Transverse colon (tissue), 4 donors: ENCODE measurements at regions not wholly inside any gene's neighbourhood (a gene's known extent, or its start where the extent isn't known, plus 50 kb on each side); places are given as distances from the start of the nearest gene placed in this dataset.

Source experiments
- EP300 ChIP-seq: sonication (generic); formaldehyde crosslinking; IDR thresholded peaks from one replicate; pipeline ENCODE4 v1.6.1; 2017; ENCODE audit warnings: antibody characterized with exemption, low read depth
- POLR2AphosphoS5 ChIP-seq, 3 donors: sonication (generic); formaldehyde crosslinking; IDR thresholded peaks; one replicate each; pipeline ENCODE4 v1.6.1; 2016; ENCODE audit warnings: antibody characterized with exemption in 3 of 3
- TF ChIP-seq, protein P1 (sequence below), 5 experiments: fragments of 200-600 bp in 3 of 5; fragments of 450-650 bp in 2 of 5; sonication (generic) in 3 of 5; IDR thresholded peaks; 1 replicate in 2 of 5; 2 replicates in 3 of 5; pipeline ENCODE4 v1.5.1; 2016 to 2017; ENCODE audit warnings: antibody characterized with exemption in 5 of 5, inconsistent platforms in 3 of 5, mild to moderate bottlenecking in 2 of 5, moderate library complexity in 1 of 5

- TF ChIP-seq, protein P1, sequence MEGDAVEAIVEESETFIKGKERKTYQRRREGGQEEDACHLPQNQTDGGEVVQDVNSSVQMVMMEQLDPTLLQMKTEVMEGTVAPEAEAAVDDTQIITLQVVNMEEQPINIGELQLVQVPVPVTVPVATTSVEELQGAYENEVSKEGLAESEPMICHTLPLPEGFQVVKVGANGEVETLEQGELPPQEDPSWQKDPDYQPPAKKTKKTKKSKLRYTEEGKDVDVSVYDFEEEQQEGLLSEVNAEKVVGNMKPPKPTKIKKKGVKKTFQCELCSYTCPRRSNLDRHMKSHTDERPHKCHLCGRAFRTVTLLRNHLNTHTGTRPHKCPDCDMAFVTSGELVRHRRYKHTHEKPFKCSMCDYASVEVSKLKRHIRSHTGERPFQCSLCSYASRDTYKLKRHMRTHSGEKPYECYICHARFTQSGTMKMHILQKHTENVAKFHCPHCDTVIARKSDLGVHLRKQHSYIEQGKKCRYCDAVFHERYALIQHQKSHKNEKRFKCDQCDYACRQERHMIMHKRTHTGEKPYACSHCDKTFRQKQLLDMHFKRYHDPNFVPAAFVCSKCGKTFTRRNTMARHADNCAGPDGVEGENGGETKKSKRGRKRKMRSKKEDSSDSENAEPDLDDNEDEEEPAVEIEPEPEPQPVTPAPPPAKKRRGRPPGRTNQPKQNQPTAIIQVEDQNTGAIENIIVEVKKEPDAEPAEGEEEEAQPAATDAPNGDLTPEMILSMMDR (IDR thresholded peaks at IDR 0.05) = no peak
- TF ChIP-seq EP300 (no peak), POLR2AphosphoS5 (IDR thresholded peaks at IDR 0.05) (no peak)
Measured at GRCh38 chr13:34038541-34039068, 220.7 kb downstream of the RFC3 start.
